ENCODE measurements at regions not wholly inside any gene's neighbourhood (a gene's known extent, or its start where the extent isn't known, plus 50 kb on each side); places are given as distances from the start of the nearest gene placed in this dataset.

DNA sequence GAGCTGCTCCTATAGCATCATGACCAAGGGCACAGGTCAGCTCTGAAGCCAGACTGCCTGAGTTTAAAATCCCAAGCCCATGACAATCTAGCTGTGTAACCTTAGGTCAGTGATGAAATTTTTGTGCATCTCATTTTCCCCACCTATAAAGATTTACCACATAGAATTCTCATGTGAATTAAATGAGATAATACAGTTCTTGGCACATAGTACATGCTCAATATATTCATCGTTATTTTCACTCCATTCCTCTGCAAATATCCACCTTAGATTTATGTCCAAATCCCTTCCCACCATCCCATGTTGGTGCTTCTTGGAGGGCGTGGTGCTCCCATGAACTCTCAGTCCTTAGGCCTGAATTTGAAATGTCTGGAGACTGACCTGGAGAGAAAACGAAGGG, 300.1 kb downstream of the TLE3 start:
- TF ChIP-seq CTCF (IDR thresholded peaks at IDR 0.05; ENCODE audit: low read length) = no peak
- no peak for TF ChIP-seq EZH2 (IDR thresholded peaks at IDR 0.05; ENCODE audit: borderline replicate concordance, low read length)
